NOMO-1 treated with DMSO at 0.1 percent for 48 hours (cell line): ENCODE measurements at regions not wholly inside any gene's neighbourhood (a gene's known extent, or its start where the extent isn't known, plus 50 kb on each side); places are given as distances from the start of the nearest gene placed in this dataset.

Experiments
- DNase-seq: peaks from one replicate; lab custom pipeline; 2025; ENCODE audit not compliant: unreplicated experiment; lab: John Stamatoyannopoulos, UW

GRCh38 chr6:148652205-148652604 is 94.6 kb upstream of the UST start:
- no peak for DNase-seq

DNA sequence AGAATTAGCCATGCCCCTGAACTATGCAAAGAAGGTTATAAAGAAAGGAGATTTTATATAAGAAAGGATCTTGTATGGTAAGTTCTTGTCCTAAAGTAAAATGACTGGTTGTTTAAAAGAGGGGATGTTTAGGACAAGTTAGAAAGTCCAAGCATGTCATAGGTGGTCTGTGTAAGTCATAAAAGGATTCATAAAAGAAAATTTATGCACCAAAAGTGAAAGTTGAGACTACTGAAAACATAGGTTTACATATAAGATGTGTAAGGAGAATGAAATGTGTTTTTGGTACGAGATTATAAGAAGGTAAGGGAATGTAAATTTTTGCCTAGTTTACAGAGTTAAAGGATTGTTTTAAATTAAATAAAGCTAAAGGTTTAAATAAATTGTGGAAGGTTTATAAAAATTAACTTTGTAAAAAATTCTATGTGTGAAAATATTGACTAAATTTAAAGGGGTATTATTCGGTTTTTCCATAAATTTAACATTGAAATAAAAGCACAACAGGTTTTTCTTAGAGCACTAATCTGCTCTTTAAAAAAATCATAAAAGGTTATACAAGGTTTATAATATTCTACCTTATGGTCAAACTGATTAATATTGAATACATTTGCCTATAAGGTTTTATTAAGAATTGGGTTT is 93.6 kb upstream of the UST start:
- no peak for DNase-seq

DNA sequence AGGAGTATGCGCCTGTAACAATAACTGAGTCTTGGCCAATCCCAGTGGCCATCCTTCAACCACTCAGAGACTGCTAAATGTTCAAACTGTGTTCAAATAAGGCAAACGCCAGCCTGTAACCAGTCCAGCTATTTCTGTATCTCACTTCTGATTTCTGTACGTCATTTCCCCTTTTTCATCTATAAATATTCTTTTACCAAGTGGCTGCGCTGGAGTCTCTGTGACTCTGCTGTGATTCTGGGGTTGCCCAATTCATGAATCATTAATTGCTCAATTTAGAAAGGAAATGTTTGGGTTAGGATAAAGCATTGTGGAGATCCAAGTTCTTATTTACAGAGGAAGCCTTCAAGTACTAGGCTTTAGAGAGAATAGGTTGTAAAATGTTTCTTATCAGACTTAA is 89.8 kb upstream of the UST start:
- peak; percentile 98 for DNase-seq

DNA sequence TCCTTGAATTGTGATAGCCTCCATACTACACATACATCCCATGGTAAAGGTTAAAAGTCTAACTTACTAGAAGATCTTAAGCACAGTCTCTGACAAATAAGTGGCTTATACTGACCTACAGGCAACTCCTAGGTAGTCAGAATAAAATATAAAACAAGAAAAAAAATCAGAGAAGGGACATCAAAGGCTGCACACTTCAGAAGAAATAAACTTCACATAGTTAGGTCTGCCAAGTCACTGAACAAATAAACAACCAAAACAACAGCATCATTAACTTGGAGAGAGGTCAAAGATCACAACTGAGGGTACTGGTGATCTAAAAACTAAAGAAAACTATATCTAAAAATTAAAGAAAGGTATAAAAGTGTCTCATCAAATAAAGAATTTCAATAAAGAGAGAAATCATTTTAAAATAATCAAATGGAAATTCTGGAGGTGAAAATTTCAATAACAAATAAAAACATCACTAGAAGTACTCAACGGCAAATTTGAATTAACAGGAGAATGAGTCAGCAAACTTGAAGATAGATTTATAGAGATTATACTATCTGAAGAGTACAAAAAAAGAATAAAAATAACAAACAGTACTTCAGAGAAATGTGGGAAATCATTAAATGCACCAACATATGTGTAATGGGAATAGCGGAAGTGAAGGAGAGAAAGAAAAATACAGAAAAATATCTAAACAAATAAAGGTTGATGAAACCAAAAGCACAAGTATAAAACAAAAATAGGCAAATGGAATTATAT is 88.0 kb upstream of the UST start:
- no peak for DNase-seq

DNA sequence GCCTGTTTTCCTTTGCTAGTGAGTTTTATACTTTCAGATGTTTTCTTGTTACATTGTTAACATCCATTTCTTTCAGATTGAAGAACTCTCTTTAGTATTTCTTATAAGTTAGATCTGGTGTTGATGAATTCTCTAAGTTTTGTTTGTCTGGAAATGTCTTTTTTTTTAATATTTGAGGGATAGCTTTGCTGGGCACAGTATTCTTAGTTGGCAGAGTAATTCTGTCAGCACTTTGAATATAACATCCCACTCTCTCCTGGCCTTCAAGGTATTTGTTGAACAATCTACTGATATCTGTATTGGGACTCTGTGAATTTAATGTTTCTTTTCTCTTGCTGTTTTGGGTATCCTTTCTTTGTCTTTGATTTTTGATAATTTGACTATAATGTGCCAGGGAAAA is 79.4 kb upstream of the UST start:
- DNase-seq: no peak

GRCh38 chr6:148671085-148671484 is 75.7 kb upstream of the UST start:
- DNase-seq: no peak

- DNase-seq: no peak
These were observed 74.9 kb upstream of the UST start for GRCh38 chr6:148671952-148672351.

GRCh38 chr6:148674306-148674705 is 72.5 kb upstream of the UST start:
- peak; percentile 35 for DNase-seq

GRCh38 chr6:148677594-148678476 is 69.0 kb upstream of the UST start:
- peak; percentile 92 for DNase-seq

DNA sequence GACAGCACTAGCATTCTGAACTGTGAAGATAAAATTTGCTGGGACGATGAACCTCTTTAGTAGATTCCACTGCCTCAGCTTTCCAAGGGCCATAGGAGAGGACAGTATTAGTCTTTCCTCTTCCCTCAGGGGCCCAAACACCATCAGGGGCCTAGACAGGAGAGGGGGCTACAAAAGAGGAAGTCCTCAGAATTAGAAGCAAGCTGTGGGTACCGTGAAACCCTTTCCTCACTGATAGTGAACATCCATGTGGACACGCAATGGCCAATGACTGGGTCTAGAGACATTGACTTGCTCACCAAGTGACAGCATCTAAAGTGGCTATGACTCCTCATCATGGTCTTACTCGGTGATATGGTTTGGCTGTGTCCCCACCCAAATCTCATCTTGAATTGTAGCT is 68.1 kb upstream of the UST start:
- no peak for DNase-seq

- DNase-seq: peak; percentile 25
These were observed 65.2 kb upstream of the UST start for GRCh38 chr6:148681666-148682065.

GRCh38 chr6:148682252-148682651 is 64.6 kb upstream of the UST start:
- DNase-seq: no peak

DNA sequence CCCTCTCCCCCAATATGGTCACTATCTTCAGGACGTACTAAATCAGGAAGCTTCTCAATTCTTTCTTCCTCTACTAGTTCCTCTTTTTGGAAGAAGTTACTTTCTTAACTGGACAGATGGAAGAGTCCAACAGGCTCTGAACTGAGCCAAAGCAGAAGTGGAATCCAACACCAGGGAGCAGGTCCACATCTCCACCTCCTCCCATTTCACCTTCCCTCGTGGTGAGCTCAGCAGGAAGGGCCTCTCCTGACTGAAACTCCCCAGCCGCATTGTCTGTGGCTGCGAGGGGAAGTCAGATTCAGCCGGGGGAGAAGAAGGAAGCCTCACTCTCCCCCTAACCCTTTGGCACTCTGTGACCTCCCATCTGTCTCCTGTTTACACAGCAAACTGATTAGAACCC is 63.8 kb upstream of the UST start:
- peak; percentile 97 for DNase-seq

- no peak for DNase-seq
These were observed 57.7 kb upstream of the UST start for GRCh38 chr6:148689168-148689567.

DNA sequence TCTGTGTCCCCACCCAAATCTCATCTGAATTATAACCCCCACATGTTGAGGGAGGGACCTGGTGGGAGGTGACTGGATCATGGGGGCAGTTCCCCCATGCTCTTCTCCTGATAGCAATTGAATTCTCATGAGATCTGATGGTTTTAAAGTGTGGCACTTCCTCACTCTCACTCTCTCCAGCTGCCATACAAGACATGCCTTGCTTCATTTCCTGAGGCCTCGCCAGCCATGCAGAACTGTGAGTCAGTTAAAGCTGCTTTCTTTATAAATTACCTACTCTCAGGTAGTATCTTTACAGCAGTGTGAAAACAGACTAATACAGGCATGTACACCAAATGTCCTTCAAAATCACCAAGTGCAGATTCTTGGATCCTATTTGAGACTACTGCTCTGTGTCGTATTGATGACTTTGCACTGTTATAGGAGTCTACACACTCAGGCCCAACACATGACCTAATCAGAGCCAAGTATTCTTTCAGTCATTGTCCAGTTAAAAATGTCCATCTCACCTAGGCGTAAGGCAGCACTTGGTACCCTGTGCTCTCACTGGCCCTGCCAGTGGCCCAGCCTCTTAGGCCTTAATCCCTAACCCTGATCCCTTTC is 52.8 kb upstream of the UST start:
- peak; percentile 80 for DNase-seq
